VCaP (cell line): ENCODE measurements at regions not wholly inside any gene's neighbourhood (a gene's known extent, or its start where the extent isn't known, plus 50 kb on each side); places are given as distances from the start of the nearest gene placed in this dataset.

ENCODE experiments used
- H3K27ac ChIP-seq: fragments of 450-650 bp; 2 replicates; pipeline ENCODE4 v1.5.1; 2017
- TF ChIP-seq, protein P1 (sequence below): fragments of 450-650 bp; conservative IDR thresholded peaks from 2 replicates; pipeline ENCODE4 v1.5.1; 2017; ENCODE audit warnings: mild to moderate bottlenecking, moderate library complexity

DNA sequence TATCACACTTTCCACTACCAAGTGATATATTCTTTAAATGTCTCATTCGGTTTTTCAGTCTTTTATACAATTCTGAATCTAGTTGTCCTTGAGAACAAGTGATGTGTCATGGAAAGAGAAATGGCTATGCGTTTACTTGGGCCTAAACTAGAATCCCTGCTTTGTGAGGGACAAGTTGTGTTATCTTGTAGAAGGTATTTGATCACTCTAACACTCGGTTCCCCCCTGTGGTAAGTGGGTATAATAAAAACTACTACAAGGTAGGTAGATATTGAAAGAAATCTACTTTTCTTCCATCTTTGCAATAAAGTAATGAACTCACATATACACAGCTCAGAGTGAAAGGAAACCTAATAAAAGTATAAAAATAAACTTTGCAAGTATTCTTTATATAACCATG lies 108.9 kb downstream of the MANEA start:
- TF ChIP-seq, protein P1, sequence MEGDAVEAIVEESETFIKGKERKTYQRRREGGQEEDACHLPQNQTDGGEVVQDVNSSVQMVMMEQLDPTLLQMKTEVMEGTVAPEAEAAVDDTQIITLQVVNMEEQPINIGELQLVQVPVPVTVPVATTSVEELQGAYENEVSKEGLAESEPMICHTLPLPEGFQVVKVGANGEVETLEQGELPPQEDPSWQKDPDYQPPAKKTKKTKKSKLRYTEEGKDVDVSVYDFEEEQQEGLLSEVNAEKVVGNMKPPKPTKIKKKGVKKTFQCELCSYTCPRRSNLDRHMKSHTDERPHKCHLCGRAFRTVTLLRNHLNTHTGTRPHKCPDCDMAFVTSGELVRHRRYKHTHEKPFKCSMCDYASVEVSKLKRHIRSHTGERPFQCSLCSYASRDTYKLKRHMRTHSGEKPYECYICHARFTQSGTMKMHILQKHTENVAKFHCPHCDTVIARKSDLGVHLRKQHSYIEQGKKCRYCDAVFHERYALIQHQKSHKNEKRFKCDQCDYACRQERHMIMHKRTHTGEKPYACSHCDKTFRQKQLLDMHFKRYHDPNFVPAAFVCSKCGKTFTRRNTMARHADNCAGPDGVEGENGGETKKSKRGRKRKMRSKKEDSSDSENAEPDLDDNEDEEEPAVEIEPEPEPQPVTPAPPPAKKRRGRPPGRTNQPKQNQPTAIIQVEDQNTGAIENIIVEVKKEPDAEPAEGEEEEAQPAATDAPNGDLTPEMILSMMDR: no peak

DNA sequence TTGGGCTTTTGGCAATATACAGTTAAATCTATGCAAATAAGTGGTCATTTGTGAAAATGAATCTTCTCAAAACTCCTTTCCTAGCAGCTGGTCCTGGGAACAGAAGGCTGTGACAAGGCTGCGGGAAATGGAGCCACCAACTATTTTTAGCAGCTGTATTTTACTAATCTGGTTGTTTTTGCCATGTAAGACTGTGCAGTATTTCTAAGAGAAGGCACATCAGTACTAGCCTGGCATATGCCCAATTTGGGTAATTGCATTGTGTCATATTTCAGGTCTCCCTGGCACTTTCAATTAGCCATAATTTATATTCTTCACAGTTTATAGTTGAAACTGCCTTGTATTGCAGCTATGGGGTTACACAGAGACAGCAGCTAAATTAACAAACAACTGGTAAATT lies 109.6 kb downstream of the MANEA start:
- no peak overlapping the region for H3K27ac ChIP-seq
- TF ChIP-seq, protein P1: no peak

More for the DNA sequence above, 108.9 kb downstream of the MANEA start:
- H3K27ac ChIP-seq: no peak overlapping the region

DNA sequence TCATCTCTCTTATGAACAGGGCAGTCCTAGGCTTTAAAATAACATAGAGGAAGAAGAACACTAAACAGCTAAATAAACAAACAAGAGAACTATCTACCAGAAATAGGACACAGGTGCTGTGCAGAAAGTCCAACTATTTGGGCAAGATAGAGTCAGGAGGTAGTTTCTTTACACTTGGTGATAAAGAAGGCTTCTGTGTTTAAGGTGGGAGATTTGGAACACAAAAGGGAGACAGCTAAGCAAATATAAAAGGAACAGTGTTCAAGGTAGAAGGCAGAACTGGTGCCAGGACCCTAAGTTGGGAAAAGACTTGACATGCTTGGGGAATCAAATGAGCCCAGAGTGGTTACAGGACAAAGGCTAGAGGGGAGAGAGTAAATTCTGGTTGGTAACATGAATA lies 110.5 kb downstream of the MANEA start:
- TF ChIP-seq, protein P1: no peak
- H3K27ac ChIP-seq: no peak overlapping the region

DNA sequence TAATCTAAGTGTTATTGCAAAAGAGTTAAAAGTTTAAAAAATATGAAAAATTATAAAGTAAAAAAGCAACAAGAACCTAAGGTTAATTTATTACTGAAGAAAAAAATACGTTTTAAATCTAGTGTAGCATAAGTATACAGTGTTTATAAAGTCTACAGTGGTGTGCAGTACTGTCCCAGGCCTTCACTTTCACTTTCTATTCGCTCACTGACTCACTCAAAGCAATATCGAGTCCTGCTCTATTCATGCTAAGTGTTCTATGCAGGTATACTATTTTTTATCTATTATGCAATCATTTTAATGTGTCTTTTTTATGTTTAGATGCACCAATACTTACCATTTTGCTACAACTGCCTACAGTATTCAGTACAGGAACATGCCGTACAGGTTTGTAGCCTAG lies 113.0 kb downstream of the MANEA start:
- no peak overlapping the region for H3K27ac ChIP-seq
- TF ChIP-seq, protein P1: no peak

DNA sequence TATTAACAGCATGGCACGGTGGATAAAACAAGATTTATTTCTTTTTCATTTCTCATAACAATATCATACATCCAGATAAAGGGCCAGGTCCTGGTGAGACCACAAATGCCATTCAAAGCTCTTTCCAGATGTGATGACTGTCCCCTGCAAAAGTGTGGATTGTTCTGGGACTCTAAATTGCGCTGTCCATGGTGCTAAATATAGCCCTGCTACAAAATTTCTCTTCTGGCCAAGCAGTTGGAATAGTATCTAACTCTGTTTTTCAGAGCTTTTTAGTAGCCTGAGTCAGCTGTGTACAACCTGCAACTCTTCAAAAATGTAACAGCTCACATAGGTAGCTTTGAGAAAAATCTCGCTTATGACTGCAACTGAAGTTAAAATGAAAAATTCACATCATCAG lies 115.8 kb downstream of the MANEA start:
- no peak overlapping the region for H3K27ac ChIP-seq
- TF ChIP-seq, protein P1: no peak

DNA sequence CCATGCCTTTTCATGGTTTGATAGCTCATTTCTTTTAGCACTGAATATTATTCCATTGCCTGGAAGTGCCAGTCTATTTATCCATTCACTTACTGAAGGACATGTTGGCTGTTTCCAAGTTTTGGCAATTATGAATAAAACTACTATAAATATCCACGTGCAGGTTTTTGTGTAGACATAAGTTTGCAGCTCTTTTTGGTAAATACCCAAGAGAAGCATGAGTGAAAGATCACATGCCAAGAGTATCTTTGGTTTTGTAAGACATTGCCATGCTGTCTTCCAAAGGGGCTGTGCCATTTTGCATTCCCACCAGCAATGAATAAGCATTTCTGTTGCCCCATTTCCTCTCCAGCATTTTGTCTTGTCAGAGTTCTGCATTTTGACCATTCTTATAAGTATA lies 120.9 kb downstream of the MANEA start:
- TF ChIP-seq, protein P1: no peak
- H3K27ac ChIP-seq: no peak overlapping the region

DNA sequence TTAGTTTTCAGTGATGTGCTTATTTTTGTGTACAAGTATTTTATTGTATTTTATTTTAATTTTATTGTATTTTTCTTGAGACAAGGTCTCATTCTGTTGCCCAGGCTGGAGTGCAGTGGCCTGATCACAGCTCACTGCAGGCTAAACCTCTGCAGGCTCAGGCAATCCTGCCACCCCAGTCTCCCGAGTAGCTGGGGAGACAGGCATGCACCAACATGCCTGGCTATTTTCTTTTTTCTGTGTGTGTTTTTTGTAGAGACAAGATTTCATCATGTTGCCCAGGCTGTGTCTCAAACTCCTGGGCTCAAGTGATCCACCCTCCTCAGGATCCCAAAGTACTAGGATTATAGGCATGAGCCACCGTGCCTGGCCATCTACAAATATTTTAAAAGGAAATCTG lies 146.3 kb downstream of the MANEA start:
- H3K27ac ChIP-seq: no peak overlapping the region
- TF ChIP-seq, protein P1: no peak

DNA sequence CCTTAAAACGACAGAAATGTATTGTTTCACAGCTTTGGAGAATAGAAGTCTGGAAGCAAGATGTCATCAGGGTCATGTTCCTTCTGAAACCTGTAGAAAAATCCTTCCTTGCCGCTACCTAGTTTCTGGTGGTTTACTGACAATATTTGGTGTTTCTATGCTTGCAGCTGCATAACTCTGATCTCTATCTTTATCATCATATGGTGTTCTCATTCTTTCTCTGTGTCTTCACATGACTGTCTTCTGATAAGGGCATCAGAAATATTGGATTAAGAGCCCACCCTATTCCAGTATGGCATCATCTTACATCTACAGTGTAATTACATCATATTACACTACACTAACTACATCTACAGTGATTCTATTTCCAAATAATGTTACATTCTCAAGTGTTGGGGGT lies 148.0 kb downstream of the MANEA start:
- TF ChIP-seq, protein P1: no peak
- no peak overlapping the region for H3K27ac ChIP-seq
